ENCODE measurements at regions not wholly inside any gene's neighbourhood (a gene's known extent, or its start where the extent isn't known, plus 50 kb on each side); places are given as distances from the start of the nearest gene placed in this dataset.

- no peak for TF ChIP-seq CTCF (IDR thresholded peaks at IDR 0.05; ENCODE audit: low read depth, low read length)
- Histone ChIP-seq H3K27ac (no peak overlapping the region), H3K27me3 (ENCODE audit: insufficient read depth, low read depth, severe bottlenecking) (peaks cover 61% of the 10 kb centered on the region), H3K36me3 (no peaks in the 10 kb centered on the region), H3K4me3 (ENCODE audit: low read depth, low read length) (no peak overlapping the region), H3K9me3 (ENCODE audit: severe bottlenecking) (no peaks in the 10 kb centered on the region)
- DNase-seq = no peak
These were observed 72.8 kb upstream of the POU3F3 start for GRCh38 chr2:104781151-104781550.

- no peak overlapping the region for H3K4me3 ChIP-seq (ENCODE audit: low read depth, low read length)
- no peak for TF ChIP-seq CTCF (IDR thresholded peaks at IDR 0.05; ENCODE audit: low read depth, low read length)
- no peaks in the 10 kb centered on the region for H3K9me3 ChIP-seq (ENCODE audit: severe bottlenecking)
These were observed 69.7 kb upstream of the POU3F3 start for GRCh38 chr2:104784264-104784663.

GRCh38 chr2:104786204-104786603 is 67.7 kb upstream of the POU3F3 start:
- Histone ChIP-seq H3K27ac (no peak overlapping the region), H3K27me3 (ENCODE audit: insufficient read depth, low read depth, severe bottlenecking) (peaks cover 84% of the 10 kb centered on the region), H3K9me3 (ENCODE audit: severe bottlenecking) (no peaks in the 10 kb centered on the region), H3K4me3 (ENCODE audit: low read depth, low read length) (no peak overlapping the region), H3K36me3 (no peaks in the 10 kb centered on the region)
- DNase-seq = no peak
- no peak for TF ChIP-seq CTCF (IDR thresholded peaks at IDR 0.05; ENCODE audit: low read depth, low read length)

More at GRCh38 chr2:104784264-104784663, 69.7 kb upstream of the POU3F3 start:
- no peak for DNase-seq
- H3K27me3 ChIP-seq (ENCODE audit: insufficient read depth, low read depth, severe bottlenecking) = peaks cover 77% of the 10 kb centered on the region
- no peak overlapping the region for H3K27ac ChIP-seq
- no peaks in the 10 kb centered on the region for H3K36me3 ChIP-seq

- no peak for DNase-seq
- Histone ChIP-seq H3K9me3 (ENCODE audit: severe bottlenecking) (no peaks in the 10 kb centered on the region), H3K36me3 (no peaks in the 10 kb centered on the region), H3K27ac (no peak overlapping the region), H3K4me3 (ENCODE audit: low read depth, low read length) (no peak overlapping the region), H3K27me3 (ENCODE audit: insufficient read depth, low read depth, severe bottlenecking) (peaks cover 90% of the 10 kb centered on the region)
- TF ChIP-seq CTCF (IDR thresholded peaks at IDR 0.05; ENCODE audit: low read depth, low read length) = no peak
These were observed 67.1 kb upstream of the POU3F3 start for GRCh38 chr2:104786821-104787220.

DNA sequence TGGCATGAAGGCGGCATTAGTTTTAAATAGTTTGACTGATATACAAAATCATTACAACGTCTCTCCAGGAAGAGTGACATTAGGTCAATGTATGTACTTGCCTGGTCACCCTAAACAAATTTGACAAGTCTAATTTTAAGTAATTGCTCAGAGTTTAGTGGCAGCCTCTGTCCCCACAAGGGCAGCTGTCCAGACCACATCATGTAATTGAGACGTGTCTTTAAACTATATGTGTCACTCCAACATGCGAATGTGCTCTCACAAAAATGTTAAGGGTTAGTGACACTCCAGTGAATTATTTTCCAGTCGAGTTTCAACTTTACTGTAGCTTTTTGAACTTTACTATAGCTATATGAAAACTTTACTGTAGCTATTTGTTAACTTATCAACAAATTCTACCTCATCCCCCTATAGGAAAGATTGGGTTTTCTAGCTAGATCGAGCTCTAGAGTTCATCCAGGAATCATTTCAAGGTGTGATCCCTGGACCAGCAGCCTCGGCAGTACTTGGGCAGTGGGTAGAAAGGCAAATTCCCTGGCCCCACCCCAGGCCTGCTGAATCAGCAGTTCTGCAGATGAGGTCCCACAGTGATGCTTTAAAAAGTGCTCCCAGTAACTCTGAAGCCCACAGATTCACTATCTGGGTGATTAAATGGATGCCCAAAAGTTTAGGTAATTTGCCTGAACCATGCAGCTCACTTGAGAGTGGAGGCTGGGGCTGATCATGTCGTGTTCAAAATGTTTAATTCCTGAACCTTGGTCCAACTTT is 66.4 kb upstream of the POU3F3 start:
- no peak overlapping the region for H3K27ac ChIP-seq
- H3K36me3 ChIP-seq = no peaks in the 10 kb centered on the region
- H3K4me3 ChIP-seq (ENCODE audit: low read depth, low read length) = no peak overlapping the region
- peaks cover 94% of the 10 kb centered on the region for H3K27me3 ChIP-seq (ENCODE audit: insufficient read depth, low read depth, severe bottlenecking)
- TF ChIP-seq CTCF (IDR thresholded peaks at IDR 0.05; ENCODE audit: low read depth, low read length) = no peak
- DNase-seq = no peak
- H3K9me3 ChIP-seq (ENCODE audit: severe bottlenecking) = no peaks in the 10 kb centered on the region
